ENCODE measurements at regions not wholly inside any gene's neighbourhood (a gene's known extent, or its start where the extent isn't known, plus 50 kb on each side); places are given as distances from the start of the nearest gene placed in this dataset.

DNA sequence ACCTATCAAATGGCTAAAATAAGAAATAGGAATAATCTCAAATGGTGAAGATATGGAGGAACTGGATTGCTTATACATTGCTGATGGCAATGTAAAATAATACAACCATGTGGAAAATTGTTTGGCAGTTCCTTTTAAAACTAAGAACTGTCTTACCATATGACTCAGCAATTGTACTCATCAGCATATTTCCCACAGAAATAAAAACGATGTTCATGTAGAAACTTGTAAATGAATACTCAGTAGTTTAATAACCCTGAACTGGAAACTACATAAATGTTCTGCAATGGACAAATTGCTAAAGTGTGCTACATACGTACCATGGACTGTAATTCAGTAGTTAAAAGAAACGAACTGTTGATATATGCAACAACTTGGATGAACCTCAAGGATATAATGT is 253.9 kb upstream of the RBMS3 start:
- Histone ChIP-seq H3K4me1 (replicated peaks in 1 of 4; ENCODE audit: control insufficient read depth in 3 of 4, insufficient read depth in 4 of 4, low read length in 3 of 4) (no peaks in the 10 kb centered on the region), H3K4me2 (ENCODE audit: insufficient read depth in 1 of 2, low read depth in 2 of 2, low read length in 2 of 2) (no peak overlapping the region), H2BK12ac (ENCODE audit: low read depth, low read length) (no peak overlapping the region), H4K20me1 (replicated peaks in 1 of 2; ENCODE audit: control insufficient read depth in 1 of 2, insufficient read depth in 2 of 2, low read length in 2 of 2) (no peaks in the 10 kb centered on the region), H4K91ac (replicated peaks; ENCODE audit: insufficient read length, low read length) (no peak overlapping the region), H2BK120ac (replicated peaks; ENCODE audit: low read depth, low read length) (no peak overlapping the region), H3K23me2 (ENCODE audit: low read depth, low read length) (no peaks in the 10 kb centered on the region), H3K36me3 (ENCODE audit: control insufficient read depth in 2 of 4, insufficient read depth in 4 of 4, low read length in 3 of 4) (no peaks in the 10 kb centered on the region), H3K4me3 (ENCODE audit: extremely low read depth in 1 of 4, insufficient read depth in 2 of 4, low read depth in 3 of 4, low read length in 4 of 4) (no peak overlapping the region), H3K23ac (ENCODE audit: insufficient read length) (no peak overlapping the region), H3K56ac (replicated peaks; ENCODE audit: insufficient read length, low read depth, low read length) (no peak overlapping the region), H4K8ac (ENCODE audit: extremely low read depth, insufficient read depth, low read length) (no peak overlapping the region), H3K27ac (ENCODE audit: low read depth, low read length) (no peak overlapping the region), H2AK5ac (ENCODE audit: low read depth, low read length) (no peak overlapping the region), H3K9ac (replicated peaks in 1 of 4; ENCODE audit: extremely low read depth in 1 of 4, low read depth in 3 of 4, low read length in 3 of 4) (no peak overlapping the region), H3K9me3 (ENCODE audit: insufficient read depth in 2 of 2, low read depth in 1 of 2, low read length in 1 of 2) (no peaks in the 10 kb centered on the region), H3K27me3 (replicated peaks in 1 of 4; ENCODE audit: control insufficient read depth in 3 of 4, extremely low read depth in 1 of 4, insufficient read depth in 3 of 4, low read length in 3 of 4) (no peaks in the 10 kb centered on the region), H2BK5ac (ENCODE audit: low read depth, low read length) (no peak overlapping the region), H3K79me2 (ENCODE audit: control insufficient read depth in 1 of 2, insufficient read depth in 2 of 2, low read length in 2 of 2) (no peaks in the 10 kb centered on the region), H3K18ac (ENCODE audit: extremely low read depth, low read length) (no peak overlapping the region), H2BK15ac (ENCODE audit: low read length) (no peak overlapping the region), H3K4ac (replicated peaks; ENCODE audit: insufficient read length, low read depth, low read length) (no peak overlapping the region), H3K14ac (ENCODE audit: insufficient read length) (no peak overlapping the region), H4K5ac (ENCODE audit: insufficient read length, low read depth, low read length) (no peak overlapping the region), H2BK20ac (ENCODE audit: low read length) (no peak overlapping the region), H2AFZ (ENCODE audit: low read length) (no peak overlapping the region), H3K79me1 (ENCODE audit: low read depth, low read length) (no peaks in the 10 kb centered on the region)
- DNase-seq (ENCODE audit: low read depth in 1 of 2, low spot score in 2 of 2) (no peak), FAIRE-seq (no peak)
- ChIA-PET CTCF (ENCODE audit: partially characterized antibody) (no interaction called here), POLR2A (ENCODE audit: partially characterized antibody) (no interaction called here)
- 92% methylated on average over 3 of the region's 3 CpGs; no CpG with 5 or more reads in 1 of the 2 experiments for WGBS, 2 experiments (ENCODE audit: extremely low coverage in 1 of 2, insufficient coverage in 1 of 2, insufficient read length in 1 of 2, insufficient replicate concordance in 2 of 2, low coverage in 1 of 2, low lambda C conversion rate in 2 of 2, missing lambda C conversion rate in 1 of 2)
- TF ChIP-seq HDAC2 (IDR thresholded peaks at IDR 0.05; ENCODE audit: borderline replicate concordance in 1 of 2, low read depth in 2 of 2, low read length in 2 of 2) (no peak), HDAC6 (IDR thresholded peaks at IDR 0.05; ENCODE audit: low read depth, low read length) (no peak), KDM1A (IDR thresholded peaks at IDR 0.05; ENCODE audit: borderline replicate concordance, low read length) (no peak), TAF1 (IDR thresholded peaks at IDR 0.05; ENCODE audit: low read depth, low read length) (no peak)
- TF ChIP-seq, protein P1, sequence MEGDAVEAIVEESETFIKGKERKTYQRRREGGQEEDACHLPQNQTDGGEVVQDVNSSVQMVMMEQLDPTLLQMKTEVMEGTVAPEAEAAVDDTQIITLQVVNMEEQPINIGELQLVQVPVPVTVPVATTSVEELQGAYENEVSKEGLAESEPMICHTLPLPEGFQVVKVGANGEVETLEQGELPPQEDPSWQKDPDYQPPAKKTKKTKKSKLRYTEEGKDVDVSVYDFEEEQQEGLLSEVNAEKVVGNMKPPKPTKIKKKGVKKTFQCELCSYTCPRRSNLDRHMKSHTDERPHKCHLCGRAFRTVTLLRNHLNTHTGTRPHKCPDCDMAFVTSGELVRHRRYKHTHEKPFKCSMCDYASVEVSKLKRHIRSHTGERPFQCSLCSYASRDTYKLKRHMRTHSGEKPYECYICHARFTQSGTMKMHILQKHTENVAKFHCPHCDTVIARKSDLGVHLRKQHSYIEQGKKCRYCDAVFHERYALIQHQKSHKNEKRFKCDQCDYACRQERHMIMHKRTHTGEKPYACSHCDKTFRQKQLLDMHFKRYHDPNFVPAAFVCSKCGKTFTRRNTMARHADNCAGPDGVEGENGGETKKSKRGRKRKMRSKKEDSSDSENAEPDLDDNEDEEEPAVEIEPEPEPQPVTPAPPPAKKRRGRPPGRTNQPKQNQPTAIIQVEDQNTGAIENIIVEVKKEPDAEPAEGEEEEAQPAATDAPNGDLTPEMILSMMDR (IDR thresholded peaks at IDR 0.05; ENCODE audit: control extremely low read depth in 1 of 3, insufficient read depth in 1 of 3, low read depth in 1 of 3, low read length in 3 of 3), result no peak
- TF ChIP-seq, protein P2, sequence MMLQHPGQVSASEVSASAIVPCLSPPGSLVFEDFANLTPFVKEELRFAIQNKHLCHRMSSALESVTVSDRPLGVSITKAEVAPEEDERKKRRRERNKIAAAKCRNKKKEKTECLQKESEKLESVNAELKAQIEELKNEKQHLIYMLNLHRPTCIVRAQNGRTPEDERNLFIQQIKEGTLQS (IDR thresholded peaks at IDR 0.05; ENCODE audit: insufficient read depth, low read depth, low read length), result no peak

All from H1 (cell line).